A549 (cell line): ENCODE measurements at regions not wholly inside any gene's neighbourhood (a gene's known extent, or its start where the extent isn't known, plus 50 kb on each side); places are given as distances from the start of the nearest gene placed in this dataset.

ENCODE experiments used
- MAFK ChIP-seq: fragments of 450-650 bp; IDR thresholded peaks from 2 replicates; pipeline ENCODE4 v1.6.1; 2014; ENCODE audit not compliant: partially characterized antibody
- POLR2A ChIP-seq: IDR thresholded peaks from 2 replicates; pipeline ENCODE4 v1.6.1; 2012; ENCODE audit warnings: mild to moderate bottlenecking, low read length
- TF ChIP-seq, protein P1 (sequence below): fragments of >200 bp; sonication (Bioruptor Twin); formaldehyde crosslinking; IDR thresholded peaks from 3 replicates; pipeline ENCODE4 v1.5.1; 2016

DNA sequence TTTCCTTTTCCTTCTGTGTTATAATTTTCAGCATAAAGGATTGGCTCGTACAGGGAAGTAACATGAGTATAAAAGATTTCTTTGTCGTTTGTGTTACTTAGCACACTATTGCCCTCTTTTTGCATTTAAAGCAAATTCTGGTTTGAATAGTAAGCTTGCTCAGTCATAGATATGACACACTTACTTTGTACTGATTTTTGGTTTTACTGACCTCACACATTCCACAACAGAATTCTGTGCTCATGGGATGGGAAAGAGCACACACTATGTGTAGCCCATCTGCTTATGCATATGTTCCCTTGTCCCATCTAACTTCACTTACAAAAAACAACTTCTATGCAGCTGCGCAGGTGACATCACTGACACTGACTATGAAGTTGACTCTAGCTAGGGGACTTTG is 111.9 kb upstream of the MTAP start:
- TF ChIP-seq, protein P1, sequence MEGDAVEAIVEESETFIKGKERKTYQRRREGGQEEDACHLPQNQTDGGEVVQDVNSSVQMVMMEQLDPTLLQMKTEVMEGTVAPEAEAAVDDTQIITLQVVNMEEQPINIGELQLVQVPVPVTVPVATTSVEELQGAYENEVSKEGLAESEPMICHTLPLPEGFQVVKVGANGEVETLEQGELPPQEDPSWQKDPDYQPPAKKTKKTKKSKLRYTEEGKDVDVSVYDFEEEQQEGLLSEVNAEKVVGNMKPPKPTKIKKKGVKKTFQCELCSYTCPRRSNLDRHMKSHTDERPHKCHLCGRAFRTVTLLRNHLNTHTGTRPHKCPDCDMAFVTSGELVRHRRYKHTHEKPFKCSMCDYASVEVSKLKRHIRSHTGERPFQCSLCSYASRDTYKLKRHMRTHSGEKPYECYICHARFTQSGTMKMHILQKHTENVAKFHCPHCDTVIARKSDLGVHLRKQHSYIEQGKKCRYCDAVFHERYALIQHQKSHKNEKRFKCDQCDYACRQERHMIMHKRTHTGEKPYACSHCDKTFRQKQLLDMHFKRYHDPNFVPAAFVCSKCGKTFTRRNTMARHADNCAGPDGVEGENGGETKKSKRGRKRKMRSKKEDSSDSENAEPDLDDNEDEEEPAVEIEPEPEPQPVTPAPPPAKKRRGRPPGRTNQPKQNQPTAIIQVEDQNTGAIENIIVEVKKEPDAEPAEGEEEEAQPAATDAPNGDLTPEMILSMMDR: no peak
- TF ChIP-seq POLR2A (no peak), MAFK (no peak)
